Fibroblast of skin of right biceps (primary cell): ENCODE measurements at regions not wholly inside any gene's neighbourhood (a gene's known extent, or its start where the extent isn't known, plus 50 kb on each side); places are given as distances from the start of the nearest gene placed in this dataset.
A peak's percentile ranks its signal among the peaks of the same experiment; 100 is the strongest.
"Not testable (repeated sequence)": the region's sequence is repeated elsewhere in the genome, so short reads cannot be mapped to it uniquely, and the experiment has no call there.

Experiments
- DNase-seq: peaks from one replicate; pipeline ENCODE4 v3.0.0-alpha.2; 2013

DNA sequence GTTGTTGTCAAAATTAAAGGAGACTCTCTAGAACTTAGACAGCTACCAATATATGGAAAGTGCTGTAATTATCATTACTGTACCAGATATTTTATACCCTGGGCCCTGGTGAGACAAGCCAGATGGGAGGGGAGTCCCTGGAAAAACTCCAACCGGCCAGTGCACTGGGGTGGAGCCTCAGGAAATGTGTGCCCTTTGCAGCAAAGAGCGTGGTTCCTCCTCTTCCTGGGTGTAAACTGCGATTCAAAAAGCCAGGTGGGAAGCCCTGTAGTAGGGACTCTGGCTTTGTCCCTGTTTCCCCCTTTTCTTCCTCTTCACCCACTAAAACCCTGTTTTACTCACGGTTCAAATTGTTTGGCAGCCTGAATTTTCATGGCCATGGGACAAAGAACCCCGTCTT, 812.3 kb downstream of the PLA2G4A start:
- DNase-seq = no peak

DNA sequence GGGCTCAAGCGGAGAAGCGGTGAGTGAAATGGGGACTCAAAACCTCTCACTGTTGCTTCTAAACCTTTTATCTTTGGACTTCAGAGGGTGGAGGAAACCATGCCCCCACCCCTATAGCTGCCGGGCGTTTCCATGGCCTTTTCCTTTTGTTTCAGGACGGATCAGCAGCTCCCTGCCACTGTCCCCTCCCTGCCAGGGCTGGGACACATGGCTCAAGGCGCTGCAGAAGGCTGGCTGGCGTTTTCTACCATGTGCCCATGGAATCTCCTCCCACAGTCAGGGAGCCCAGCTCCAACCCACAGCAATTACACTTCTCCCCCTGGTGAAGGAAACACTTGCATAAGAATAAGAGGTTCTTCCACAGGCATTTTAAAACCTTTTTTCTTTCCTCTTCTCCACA, 812.7 kb downstream of the PLA2G4A start:
- DNase-seq = no peak

DNA sequence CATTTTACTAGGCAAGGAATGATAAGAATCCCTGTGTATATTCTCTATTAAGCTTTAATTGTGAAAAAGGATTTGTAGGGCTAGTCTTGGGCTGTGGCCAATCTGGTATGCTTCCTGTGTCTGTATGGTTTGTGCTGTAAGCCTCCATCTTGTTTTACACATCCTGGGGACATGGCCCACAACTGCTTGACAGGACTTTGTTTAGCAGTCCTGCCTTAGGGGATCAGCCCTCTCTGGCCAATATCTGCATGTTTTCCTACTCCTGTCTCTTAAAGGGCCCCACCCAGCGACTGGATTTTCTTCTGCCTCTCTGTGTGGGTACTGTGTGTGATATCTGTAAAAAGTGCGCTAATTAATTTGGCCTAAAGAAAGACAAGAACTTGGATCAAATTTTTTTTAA, 813.2 kb downstream of the PLA2G4A start:
- DNase-seq = no peak

DNA sequence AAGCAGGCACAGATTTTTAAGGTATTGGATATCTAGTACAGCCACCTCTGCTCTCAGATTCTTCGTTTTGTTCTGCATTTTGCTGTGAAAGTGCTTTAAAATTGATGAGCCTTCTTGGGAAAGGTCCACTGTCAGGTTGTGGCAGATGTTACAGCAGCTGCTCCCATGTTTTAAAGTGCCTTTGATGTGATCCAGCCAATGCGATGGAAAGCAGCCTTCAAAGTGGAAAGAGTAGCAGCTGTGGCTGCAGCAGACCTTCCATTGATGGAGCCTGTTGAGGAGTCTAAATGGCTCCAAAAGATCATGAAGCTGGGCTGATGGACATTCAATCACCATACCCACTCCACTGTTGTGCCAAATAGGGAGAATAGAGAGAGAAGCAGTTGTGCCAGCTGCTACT, 816.9 kb downstream of the PLA2G4A start:
- DNase-seq = no peak

DNA sequence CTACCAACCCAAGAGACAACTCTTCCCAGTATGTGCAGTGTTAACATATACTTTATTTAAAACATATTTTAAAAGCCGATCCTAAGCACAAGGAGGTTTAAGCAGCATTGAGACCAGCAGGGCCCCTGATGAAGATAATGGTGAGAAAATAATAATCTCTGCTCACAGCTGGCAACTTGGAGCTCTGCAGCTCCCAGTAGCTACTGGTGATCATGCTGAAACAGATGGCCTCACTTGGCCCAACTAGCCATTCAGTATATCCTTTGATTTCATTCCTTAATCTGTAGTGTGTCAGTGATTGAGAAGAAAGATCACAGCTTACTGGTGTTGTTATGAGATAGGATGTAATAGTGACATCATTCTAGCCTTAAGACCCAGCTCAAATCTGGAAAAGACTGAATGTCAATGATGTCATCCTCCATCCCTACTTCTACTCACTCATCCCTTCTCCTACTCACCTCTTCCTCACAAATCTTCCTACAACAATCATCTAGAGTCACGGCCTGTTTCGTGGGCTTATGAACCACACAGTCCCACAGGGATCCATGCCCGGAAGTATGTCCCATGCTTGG, 817.9 kb downstream of the PLA2G4A start:
- DNase-seq = no peak

DNA sequence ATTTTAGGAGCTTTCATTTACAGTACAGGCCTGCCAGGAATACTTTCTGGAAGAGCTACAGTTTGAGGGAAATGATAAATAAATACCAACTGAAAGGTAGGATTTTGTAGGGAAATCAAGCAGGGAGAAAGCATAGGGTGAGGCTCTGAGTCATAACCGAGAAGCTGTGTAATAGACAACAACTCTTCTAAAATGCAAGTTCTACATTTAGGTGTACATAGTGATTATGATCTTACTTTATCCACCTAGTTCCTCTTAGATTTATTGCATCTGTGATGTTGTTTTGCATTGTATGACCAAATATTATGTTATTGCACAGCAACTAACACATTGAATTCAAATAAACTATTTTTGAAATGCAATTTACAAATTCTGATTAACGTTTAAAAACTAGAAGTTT, 819.3 kb downstream of the PLA2G4A start:
- DNase-seq = no peak

DNA sequence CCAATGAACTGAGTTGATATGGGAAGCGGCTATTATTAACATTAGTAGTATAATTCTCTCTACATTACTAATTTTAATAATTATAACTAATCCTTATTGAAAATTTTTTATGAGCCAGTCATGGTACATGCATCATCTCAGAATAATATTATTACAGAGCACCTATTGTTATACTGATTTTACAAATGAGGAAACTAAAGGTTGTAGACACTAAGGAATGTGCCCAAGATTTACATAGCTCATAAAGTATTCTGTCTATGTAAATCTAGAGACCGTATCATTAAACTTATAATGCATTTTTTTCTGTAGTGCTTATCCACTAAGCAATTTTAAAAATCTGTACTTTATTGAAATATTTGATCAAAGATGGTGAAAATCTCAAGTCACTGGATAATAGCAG, 825.9 kb downstream of the PLA2G4A start:
- DNase-seq = no peak

DNA sequence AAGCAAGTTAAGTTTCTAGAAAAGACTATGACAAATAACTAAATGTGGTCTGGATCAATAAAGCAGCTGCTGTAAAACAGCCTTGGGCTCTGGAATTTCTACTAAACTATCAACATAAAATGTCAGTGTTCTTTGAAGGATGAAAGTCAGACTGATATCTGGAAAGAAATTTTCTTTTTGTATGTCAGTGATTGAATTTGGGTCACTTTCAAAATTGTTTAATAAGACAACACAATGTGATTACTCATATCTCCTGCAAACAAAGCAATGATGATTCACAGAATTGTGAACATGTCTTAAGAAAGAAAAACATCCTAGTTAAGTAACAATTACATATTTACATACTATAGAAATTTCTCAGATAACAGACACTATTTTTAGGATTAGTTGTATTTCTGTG, 826.4 kb downstream of the PLA2G4A start:
- peak; percentile 7 for DNase-seq

DNA sequence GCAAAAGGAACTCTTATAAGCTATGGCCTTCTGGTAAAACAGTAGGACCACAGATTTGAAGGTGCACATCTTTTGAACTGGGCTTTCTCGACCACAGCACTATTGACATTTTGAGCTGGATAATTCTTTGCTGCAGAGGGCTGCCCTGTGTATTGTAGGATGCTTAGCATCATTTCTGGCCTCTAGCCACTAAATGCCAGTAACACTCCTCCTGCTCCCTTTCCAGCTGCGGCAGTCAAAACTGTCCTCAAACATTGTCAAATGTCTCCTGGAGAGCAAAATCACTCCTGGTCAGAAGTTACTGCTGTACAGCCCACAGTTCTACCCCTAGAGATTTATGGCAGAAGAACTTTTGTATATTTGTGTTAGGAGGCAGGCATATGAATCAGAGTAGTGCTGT, 836.7 kb downstream of the PLA2G4A start:
- no peak for DNase-seq

DNA sequence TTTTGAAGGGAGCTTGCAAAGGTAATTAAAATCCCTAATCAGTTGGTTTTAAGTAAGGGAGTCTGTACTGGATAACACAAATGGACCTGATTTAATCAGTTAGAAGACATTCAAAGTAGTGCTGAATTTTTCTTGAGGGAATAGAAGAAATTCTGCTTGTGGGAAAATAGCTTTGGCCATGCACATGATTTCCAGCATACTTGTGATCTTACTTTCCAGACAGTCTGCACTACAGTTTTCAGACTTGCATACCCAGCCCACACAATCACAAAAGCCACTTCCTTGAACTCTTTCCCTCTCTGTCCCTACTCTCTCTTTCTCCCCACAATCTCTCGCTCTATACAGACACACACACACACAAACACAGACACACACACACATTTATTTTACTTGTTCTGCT, 852.1 kb downstream of the PLA2G4A start:
- DNase-seq = peak; percentile 75

DNA sequence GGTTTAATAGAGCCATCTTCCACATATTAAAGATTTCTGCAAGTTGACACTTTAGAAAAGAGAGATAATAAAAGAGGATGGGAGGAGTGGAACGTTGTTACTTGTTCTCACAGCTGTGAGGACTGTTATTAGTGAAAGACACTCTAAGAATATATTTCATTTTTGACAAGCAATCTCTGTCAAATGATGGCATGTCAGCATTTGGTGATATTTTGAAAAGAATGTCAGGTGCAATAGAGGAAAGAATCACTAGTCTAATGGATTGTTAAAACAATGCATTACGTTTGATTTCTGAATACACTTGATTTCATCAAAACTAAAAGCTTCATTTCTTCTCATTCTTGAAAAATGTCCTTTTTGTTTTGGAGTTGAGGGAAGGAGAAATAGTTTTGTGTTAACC, 853.4 kb downstream of the PLA2G4A start:
- DNase-seq = no peak

DNA sequence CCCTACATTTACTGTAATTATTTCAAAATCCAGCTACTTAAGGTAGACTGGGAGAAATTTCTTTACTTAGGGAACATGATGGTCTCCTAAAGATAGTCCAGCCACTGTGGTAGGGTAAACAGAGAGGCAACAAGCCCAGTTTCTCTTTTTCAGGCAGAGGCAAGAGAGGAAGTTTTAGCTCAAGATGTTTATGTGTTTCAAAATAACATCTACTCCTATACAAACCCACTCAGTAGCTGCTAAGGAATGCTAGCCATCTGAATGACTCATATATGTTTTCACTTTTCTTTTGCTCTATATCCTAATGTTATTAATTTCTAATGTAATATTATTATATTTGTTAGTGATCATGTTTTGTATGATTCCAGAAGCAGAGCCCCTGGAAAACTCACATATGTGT, 856.6 kb downstream of the PLA2G4A start:
- peak; percentile 60 for DNase-seq

DNA sequence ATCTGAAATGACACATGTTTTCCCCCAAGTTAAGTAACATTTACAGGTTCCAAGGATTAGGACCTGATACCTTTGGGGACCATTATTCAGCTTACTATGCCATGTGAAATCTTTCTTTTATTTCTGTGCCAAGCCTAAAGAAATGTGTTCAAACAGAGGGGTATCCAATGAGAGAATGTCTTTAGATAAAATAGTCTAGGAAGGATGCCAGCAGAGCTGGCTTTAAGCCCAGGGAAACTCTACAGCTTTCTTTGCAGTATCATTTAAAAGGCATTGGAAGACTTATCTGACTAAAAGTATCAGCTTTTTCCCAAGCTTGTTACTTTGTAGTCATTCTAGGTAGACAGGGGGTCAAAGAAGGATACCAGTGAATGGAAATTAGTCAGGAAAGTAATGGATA, 860.4 kb downstream of the PLA2G4A start:
- DNase-seq = peak; percentile 85

DNA sequence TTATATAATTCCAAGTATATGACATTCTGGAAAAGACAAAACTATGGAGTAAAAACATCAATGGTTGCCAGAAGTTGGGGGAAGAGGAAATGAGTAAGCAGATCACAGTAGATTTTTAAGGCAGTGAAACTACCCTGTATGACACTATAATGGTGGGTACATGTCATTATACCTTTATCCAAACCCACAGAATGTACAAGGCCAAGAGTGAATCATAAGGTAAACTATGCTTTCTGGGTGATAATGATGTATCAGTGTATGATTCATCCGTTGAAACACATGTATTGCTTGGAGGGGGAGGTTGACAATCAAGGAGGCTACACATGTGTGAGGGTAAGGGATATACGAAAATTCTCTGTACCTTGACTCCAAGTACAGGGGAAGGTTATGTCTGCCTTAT, 862.7 kb downstream of the PLA2G4A start:
- DNase-seq = peak; percentile 98

DNA sequence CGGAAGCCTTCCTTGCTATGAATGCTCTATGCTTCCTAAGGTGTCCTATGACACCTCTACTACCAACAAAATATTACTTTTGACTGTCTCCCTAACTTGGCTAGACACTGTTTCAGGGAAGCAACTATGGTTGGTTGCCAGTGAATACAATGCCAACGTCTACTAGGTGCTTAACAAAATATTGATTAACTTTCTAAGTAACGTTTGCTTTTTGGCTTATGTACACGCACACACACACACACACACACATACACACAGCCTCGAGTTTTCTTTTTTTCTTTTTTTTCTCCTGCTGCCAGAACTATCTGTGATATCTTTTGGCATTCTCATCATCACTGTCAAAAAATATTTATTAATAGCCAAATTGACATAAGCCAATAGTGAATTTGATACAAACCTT, 864.0 kb downstream of the PLA2G4A start:
- no peak for DNase-seq

DNA sequence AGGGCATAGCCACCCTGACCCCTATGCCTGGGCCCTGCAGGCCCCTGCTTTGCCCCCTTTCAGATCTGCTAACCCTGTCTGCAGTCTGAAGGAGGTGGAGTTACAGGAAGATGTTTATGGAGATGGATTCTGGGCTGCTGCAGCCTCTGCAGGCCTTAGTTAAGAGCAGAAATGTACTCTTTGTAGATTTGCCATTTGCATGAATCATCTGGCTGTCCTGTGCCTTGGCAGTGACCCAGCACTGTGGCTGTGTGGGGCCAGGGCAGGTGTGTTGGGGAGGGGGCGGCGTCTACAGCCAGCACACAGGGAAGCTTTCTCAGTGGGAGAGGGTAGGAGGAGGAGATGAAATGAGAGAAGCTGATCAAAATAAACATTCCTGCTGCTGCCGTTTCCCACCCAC, 867.3 kb downstream of the PLA2G4A start:
- DNase-seq = peak; percentile 40

DNA sequence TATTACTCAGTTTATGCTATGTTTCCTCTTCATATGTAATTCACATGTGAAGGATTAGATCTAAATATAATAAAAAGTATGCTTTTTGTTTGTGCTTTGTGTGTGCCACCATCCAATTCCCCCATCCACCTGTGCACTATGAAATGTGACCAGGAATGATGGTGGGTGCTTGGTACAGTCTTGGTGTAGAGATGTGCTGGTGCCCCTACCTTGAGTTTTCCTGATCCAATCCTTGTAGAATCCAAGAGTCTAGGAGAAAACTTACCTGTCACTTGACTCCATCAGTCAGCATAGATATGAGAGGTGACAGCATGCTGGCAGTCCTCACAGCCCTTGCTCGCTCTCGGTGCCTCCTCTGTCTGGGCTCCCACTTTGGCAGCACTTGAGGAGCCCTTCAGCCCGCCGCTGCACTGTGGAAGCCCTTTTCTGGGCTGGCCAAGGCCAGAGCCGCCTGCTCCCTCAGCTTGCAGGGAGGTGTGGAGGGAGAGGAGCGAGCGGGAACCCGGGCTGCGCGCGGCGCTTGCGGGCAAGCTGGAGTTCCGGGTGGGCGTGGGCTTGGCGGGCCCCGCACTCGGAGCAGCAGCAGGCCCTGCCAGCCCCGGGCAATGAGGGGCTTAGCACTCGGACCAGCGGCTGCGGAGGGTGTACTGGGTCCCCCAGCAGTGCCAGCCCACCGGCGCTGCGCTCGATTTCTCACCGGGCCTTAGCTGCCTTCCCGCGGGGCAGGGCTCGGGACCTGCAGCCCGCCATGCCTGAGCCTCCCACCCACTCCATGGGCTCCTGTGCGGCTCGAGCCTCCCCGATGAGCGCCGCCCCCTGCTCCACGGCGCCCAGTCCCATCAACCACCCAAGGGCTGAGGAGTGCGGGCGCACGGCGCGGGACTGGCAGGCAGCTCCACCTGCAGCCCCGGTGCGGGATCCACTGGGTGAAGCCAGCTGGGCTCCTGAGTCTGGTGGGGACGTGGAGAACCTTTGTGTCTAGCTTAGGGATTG, 874.7 kb downstream of the PLA2G4A start:
- not testable (repeated sequence) for DNase-seq

DNA sequence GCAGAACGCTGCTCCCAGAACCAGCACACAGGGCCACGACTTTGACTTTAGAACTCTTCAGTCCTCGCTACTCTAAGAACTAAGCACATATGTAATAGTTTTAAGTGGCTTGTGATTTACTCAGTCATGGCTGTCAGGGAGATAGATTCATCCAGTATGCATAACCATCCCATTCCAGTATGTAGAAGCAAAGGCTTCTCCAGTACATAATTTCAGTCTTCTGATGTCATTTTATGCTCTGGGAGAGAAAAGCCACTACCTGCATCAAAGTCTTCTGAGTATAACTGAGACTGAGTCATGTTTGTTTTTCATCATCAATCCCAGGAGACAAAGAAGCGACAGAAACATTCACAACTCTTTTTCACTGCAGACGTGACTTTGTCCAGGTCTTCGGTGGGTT, 885.7 kb downstream of the PLA2G4A start:
- no peak for DNase-seq

DNA sequence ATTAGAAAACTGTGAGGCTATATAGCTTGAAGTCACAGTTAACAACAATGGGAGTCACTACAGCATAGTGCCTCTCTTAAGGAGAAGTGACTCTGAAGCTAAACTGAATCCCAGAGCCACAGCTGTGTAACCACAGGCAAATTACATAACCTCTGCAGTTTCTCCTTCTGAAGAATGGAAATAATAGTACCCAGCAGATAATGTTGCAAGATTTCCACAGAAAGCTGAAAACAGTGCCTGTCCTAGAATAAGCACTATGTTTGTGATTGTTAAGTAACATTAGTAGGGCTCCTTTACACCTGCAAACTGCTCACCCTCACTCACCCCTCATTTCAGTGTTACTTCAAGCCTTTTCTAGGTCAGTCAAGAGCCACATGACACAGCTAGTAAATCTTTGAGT, 886.7 kb downstream of the PLA2G4A start:
- DNase-seq = no peak

DNA sequence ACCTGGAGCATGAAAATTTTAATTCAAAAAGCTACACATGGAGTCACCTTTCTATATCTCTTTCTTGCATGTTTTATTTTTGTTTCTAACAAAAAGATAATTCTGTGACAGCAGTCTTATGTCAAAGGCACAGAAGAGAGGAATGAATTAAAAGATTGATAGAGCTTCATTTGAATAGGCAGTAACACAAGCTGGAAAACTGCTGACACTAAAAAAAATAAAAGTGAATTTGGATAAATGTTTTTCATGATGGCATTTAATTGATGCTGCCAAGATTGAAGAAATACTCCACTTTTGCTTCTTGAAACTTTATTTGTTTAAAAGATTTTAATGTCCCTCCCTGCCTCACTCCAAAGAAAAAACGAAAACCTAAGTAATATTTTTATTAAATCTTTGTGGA, 887.4 kb downstream of the PLA2G4A start:
- no peak for DNase-seq

DNA sequence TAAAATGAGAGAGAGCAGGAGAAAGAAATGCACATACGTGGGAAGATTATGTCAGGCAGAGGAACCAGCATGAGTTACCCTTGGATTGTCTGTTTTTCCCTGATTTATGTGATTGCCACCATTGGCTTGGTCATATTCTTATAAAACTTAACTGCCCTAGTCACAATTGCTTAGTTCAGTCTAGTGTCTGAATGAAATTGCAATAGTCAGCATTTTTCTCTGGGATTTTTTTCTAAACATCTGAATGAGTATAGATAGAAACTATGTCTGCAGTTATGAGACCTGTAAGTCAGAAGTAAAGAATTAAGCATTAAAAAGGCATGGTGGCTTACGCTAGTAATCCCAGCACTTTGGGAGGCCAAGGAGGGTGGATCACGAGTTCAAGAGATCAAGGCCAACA, 889.8 kb downstream of the PLA2G4A start:
- DNase-seq = no peak

DNA sequence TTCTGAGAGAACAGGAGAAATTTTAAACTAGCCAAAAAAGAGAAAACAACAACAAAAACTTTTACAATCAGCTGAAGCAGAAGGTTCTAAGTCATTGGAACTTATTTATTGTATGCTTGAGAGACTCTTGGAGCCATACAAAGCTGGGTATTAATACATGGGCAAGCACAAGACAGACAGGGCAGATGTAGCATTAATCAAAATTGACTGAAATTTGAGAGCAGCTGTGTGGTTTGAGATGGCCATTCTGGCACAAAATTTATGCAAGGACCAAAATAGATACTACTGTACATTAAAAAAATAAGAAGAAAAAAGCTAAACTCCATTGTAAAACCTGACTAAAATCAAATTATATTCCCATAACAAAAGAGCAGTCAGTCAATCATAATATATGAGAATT, 892.5 kb downstream of the PLA2G4A start:
- no peak for DNase-seq

DNA sequence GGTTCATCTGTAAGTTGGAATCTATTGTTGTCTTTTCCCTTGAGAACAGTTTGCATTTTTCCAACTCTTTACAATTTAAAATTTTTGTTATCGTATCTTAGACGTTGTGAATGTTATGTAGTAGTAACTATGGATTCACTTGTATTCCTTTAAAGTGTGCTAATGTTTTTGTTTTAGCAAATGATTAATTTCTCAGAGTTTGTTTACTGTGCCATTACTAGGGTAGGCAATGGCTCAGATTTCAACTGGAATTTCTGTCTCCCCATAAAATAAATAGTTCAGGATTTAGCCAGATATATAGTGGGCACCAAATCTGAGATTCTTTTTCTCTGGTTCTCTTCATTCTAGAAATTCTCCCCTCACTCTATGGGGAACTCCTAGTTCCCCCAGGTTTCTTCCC, 896.5 kb downstream of the PLA2G4A start:
- DNase-seq = no peak

DNA sequence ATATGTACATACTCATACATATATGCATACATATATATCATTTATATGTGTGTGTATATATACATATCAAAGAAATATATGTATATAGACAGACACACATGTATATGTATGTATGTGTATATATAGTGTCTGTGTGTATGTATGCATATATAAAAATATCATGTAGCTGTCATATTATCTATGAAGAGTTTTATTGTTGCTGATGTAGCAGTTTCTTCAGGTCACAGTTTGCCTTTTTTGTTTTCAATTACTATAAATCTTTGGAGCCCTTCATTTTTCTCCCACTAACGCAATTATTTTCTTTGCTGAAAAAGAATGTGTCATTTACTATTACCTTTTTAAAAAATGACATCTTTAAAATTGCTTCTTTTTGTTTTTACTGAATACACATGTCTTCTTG, 904.5 kb downstream of the PLA2G4A start:
- no peak for DNase-seq

DNA sequence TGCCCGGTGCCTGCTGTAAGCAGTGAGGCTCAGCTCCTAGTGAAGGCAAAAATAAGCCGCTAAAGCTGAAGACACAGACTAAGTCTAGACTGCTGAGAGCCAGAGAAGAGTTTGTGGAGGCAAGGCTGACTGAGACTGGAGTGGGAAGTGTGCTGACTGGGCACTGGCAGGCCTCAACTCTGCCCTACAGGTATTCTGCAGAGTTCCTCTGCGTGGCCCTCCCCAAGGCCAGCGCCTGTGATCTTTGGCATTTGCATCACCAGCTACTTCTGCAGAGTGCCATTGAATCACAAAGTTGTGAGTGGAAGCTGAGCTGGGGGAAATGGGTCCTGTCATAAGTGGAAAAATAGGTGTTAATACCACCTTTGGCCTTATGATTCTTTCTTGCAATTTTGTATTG, 905.7 kb downstream of the PLA2G4A start:
- no peak for DNase-seq
